BLaER1 (cell line): ENCODE measurements at regions not wholly inside any gene's neighbourhood (a gene's known extent, or its start where the extent isn't known, plus 50 kb on each side); places are given as distances from the start of the nearest gene placed in this dataset.

Experiments used
- H3K27ac ChIP-seq: shearing (Covaris generic); formaldehyde crosslinking; 2 replicates; pipeline ENCODE4 v1.8.1; 2022
- H3K27me3 ChIP-seq: shearing (Covaris generic); formaldehyde crosslinking; 2 replicates; pipeline ENCODE4 v1.8.1; 2022
- H3K36me3 ChIP-seq: shearing (Covaris generic); formaldehyde crosslinking; 2 replicates; pipeline ENCODE4 v1.8.1; 2022
- H3K4me1 ChIP-seq: shearing (Covaris generic); formaldehyde crosslinking; 2 replicates; pipeline ENCODE4 v1.8.1; 2022
- H3K4me2 ChIP-seq: shearing (Covaris generic); formaldehyde crosslinking; 2 replicates; pipeline ENCODE4 v1.8.1; 2022
- H3K4me3 ChIP-seq: shearing (Covaris generic); formaldehyde crosslinking; 2 replicates; pipeline ENCODE4 v1.8.1; 2022
- H3K9ac ChIP-seq: shearing (Covaris generic); formaldehyde crosslinking; 2 replicates; pipeline ENCODE4 v1.8.1; 2022
- H3K9me3 ChIP-seq: shearing (Covaris generic); formaldehyde crosslinking; 2 replicates; pipeline ENCODE4 v1.8.1; 2022
- H4K20me1 ChIP-seq: shearing (Covaris generic); formaldehyde crosslinking; 2 replicates; pipeline ENCODE4 v1.8.1; 2022
- Cebpa-rat ChIP-seq: shearing (Covaris generic); IDR thresholded peaks from 2 replicates; pipeline ENCODE4 v1.8.1; 2022

DNA sequence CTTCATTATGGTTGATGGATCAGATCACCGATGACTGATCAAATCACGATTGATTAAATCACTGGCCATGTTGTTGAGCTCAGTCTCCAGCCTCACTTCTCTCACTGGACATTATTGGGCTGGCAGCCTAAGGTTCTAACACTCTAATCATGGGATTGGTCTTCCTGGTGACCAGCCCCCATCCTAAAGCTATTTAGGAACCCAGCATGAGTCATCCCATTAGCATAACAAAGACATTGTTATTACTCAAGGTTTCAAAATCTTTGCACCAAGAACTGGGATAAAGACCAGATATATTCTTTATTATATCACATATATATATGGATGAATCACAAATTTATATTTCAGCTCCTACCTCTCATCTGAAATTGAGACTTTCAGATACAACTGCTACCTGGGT lies 272.1 kb upstream of the IL12B start:
- Histone ChIP-seq H3K4me1 (no peaks in the 10 kb centered on the region), H3K9ac (no peak overlapping the region), H3K36me3 (no peaks in the 10 kb centered on the region), H3K4me3 (no peak overlapping the region), H3K9me3 (peaks cover 8% of the 10 kb centered on the region), H3K27me3 (no peaks in the 10 kb centered on the region), H3K27ac (no peak overlapping the region), H3K4me2 (no peak overlapping the region), H4K20me1 (no peaks in the 10 kb centered on the region)
- TF ChIP-seq Cebpa-rat = no peak

DNA sequence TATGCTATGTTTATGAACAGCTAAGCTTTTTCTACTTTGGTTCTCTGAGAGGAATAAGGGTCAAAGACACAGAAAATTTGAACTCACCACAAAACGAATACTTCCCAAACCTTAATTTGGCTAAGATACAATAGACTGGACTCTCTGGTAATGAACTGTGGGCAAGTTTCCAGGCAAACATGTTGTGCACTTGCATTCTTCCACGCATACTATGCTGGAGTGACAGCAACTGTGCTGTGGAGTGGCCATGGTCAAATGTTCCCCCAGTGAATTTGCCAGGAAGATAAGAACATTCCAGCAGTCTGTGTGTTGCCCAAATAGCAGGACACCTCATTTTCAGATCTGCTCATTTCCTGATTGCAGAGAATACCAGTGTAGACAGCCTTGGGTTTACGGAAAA lies 275.3 kb upstream of the IL12B start:
- no peak for TF ChIP-seq Cebpa-rat
- H4K20me1 ChIP-seq = no peaks in the 10 kb centered on the region
- H3K4me2 ChIP-seq = no peak overlapping the region
- H3K27me3 ChIP-seq = no peaks in the 10 kb centered on the region
- no peaks in the 10 kb centered on the region for H3K36me3 ChIP-seq
- H3K4me3 ChIP-seq = no peak overlapping the region
- H3K4me1 ChIP-seq = no peaks in the 10 kb centered on the region
- H3K9ac ChIP-seq = no peak overlapping the region
- peaks cover 17% of the 10 kb centered on the region for H3K9me3 ChIP-seq
- no peak overlapping the region for H3K27ac ChIP-seq

DNA sequence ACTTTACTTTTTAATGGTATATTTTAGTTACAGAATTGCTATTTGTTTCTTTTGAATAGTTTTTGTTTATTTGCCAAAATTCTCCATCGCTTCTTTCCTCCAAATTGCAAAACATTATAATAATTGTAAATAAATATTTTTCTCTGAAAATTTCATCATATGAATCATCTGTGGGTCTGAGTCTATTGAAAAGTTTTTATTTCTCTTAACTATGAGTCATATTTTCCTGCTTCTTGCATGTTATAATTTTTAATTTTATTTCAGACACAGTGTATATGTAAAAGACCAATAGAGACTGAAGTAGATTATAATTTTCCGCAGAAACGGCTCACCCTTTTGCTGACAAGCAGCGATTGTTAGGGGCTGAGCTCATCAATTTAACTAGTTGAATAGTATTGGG lies 279.1 kb upstream of the IL12B start:
- no peak for TF ChIP-seq Cebpa-rat
- H4K20me1 ChIP-seq = no peaks in the 10 kb centered on the region
- no peaks in the 10 kb centered on the region for H3K36me3 ChIP-seq
- H3K27ac ChIP-seq = no peak overlapping the region
- no peak overlapping the region for H3K4me2 ChIP-seq
- H3K4me1 ChIP-seq = no peaks in the 10 kb centered on the region
- no peaks in the 10 kb centered on the region for H3K27me3 ChIP-seq
- H3K4me3 ChIP-seq = no peak overlapping the region
- H3K9me3 ChIP-seq = peaks cover 9% of the 10 kb centered on the region; the same call in 1 of the 2 replicates
- no peak overlapping the region for H3K9ac ChIP-seq

DNA sequence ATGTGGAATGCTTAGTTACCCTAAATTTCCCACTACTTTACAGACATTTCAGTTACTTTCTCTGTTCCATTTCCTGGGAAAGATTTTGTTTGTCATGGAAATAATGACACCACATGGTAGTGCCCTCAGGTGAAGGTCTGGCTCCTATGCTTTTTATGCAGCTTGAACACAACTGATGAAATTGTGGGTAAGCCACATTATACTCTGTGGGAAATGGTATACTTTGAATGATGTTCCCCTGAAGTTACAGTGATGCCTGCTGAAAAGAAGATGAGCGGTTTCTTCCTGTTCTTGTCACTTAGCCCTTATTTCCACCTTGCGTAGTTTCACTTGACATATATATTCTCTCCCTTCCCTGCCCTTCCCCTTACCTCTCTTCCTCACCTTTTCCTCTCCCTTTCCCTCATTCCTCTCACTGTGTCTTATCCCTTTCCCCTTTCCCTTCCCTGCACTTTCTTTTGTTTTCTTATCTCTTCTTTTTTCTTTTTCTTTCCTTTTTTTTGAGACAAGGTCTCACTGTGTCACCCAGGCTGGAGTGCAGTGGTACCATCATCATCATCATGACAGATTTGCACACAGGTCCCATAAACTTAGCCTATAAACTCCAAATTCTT lies 280.8 kb upstream of the IL12B start:
- H3K9ac ChIP-seq = no peak overlapping the region
- peaks cover 9% of the 10 kb centered on the region; the same call in 1 of the 2 replicates for H3K9me3 ChIP-seq
- H3K4me1 ChIP-seq = no peaks in the 10 kb centered on the region
- no peaks in the 10 kb centered on the region for H3K36me3 ChIP-seq
- no peak overlapping the region for H3K4me2 ChIP-seq
- no peaks in the 10 kb centered on the region for H3K27me3 ChIP-seq
- H3K4me3 ChIP-seq = no peak overlapping the region
- no peaks in the 10 kb centered on the region for H4K20me1 ChIP-seq
- TF ChIP-seq Cebpa-rat = no peak
- H3K27ac ChIP-seq = no peak overlapping the region

DNA sequence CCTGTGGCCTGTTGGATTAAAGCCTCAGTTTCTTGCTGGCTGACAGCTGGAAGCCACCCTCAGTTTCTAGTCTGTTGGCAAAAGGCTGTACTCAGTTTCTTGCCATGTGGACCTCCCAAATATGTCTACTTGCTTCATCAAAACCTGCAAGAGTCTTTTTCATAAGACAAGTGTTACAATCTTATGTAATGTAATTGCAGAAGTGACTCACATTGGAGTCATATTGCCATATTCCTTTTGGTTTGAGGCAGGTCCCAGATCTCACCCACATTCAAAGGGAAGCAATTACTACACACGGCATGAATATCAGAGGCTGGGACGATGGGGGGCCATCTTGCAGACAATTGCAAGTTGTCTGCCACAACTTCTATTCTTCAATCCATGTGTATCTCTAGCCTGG lies 286.7 kb upstream of the IL12B start:
- no peaks in the 10 kb centered on the region for H4K20me1 ChIP-seq
- no peak overlapping the region for H3K4me3 ChIP-seq
- H3K4me1 ChIP-seq = no peaks in the 10 kb centered on the region
- H3K9ac ChIP-seq = no peak overlapping the region
- H3K9me3 ChIP-seq = peaks cover 10% of the 10 kb centered on the region
- no peak overlapping the region for H3K4me2 ChIP-seq
- no peak for TF ChIP-seq Cebpa-rat
- no peaks in the 10 kb centered on the region for H3K36me3 ChIP-seq
- H3K27ac ChIP-seq = no peak overlapping the region
- no peaks in the 10 kb centered on the region for H3K27me3 ChIP-seq

DNA sequence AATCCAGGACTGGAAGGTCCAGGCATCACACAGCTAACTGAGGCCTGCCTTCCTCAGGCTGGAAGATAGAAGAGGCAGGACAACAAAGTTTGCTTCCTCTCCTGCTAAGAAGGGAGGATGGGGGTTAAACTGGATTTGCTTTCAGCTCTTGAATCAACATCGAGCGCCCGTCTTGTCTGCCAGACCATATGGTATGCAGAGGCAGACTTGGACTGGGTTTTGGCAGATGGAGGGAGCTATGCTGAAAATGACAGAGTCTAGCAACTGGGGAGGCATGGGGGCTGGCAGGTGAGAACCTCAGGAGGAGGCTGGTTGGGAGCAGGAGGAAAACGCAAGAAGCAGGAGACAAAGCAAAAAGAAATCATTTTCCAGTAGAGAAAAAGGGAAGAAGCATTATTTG lies 289.5 kb upstream of the IL12B start:
- no peaks in the 10 kb centered on the region for H3K4me1 ChIP-seq

DNA sequence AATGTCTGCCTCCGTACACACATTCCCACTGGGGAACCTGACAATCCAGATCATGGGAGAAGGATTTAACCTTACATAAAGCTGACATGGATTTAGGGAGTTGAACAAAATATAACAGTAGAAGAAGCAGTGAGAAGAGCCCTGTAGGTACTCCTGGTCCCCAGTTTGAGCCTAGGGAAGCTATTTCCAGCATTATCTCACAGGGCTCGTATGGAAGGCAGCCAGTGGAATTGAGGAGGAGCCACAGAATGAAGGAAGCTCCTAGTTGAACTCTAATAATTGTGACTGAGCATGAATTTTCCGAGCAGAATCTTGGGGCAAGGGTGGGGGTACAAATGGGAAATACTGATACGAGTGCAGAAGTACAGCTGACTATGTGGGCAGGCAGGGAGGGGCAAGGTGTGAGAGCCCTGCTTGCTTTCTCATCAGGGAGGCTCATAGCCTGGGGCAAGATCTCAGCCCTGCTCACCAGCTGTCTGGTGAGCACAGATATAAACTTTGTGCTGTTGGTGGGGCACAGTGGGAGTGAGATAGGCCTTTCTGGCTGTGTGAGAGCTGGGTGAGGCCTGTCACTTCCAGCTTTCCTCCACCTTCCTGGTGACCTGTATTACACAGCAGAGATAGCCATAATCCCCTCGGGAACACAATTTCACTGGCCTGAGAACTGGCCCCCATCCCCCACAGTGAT lies 290.7 kb upstream of the IL12B start:
- H3K27ac ChIP-seq = no peak overlapping the region
- no peaks in the 10 kb centered on the region for H3K27me3 ChIP-seq
- no peak overlapping the region for H3K9ac ChIP-seq
- no peak overlapping the region for H3K4me3 ChIP-seq
- H3K4me2 ChIP-seq = no peak overlapping the region
- no peaks in the 10 kb centered on the region for H3K4me1 ChIP-seq
- peaks cover 27% of the 10 kb centered on the region for H3K9me3 ChIP-seq
- no peaks in the 10 kb centered on the region for H4K20me1 ChIP-seq
- TF ChIP-seq Cebpa-rat = no peak
- no peaks in the 10 kb centered on the region for H3K36me3 ChIP-seq

More for the DNA sequence above, 289.5 kb upstream of the IL12B start:
- no peaks in the 10 kb centered on the region for H3K36me3 ChIP-seq
- H3K27ac ChIP-seq = no peak overlapping the region
- no peaks in the 10 kb centered on the region for H4K20me1 ChIP-seq
- no peak for TF ChIP-seq Cebpa-rat
- no peaks in the 10 kb centered on the region for H3K27me3 ChIP-seq
- H3K4me2 ChIP-seq = no peak overlapping the region
- H3K9ac ChIP-seq = no peak overlapping the region
- peaks cover 27% of the 10 kb centered on the region for H3K9me3 ChIP-seq
- H3K4me3 ChIP-seq = no peak overlapping the region

DNA sequence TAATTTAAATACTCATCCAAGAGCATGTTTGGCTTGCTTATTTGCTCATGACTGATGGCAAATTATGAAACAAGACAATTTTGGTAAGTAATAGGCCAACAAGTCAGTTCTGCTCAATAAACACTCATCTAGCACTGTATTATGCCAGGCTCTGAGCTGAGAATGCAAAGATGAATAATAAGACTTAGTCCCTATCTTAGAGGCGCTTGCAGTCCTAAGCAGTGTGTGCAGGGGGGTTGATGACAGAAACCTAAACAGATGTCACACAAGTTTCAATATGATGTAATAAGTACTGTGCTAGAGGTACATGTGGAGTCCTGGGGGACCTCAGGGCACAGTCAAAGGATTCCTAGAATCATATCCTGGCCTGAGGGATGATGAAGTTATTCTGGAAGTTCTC lies 287.6 kb upstream of the ADRA1B start:
- Histone ChIP-seq H3K27me3 (no peaks in the 10 kb centered on the region), H3K4me1 (no peaks in the 10 kb centered on the region), H3K27ac (no peak overlapping the region), H3K4me3 (no peak overlapping the region), H3K9ac (no peak overlapping the region), H3K4me2 (no peak overlapping the region), H3K9me3 (peaks cover 6% of the 10 kb centered on the region; the same call in 1 of the 2 replicates), H3K36me3 (no peaks in the 10 kb centered on the region), H4K20me1 (no peaks in the 10 kb centered on the region)
- TF ChIP-seq Cebpa-rat = no peak

DNA sequence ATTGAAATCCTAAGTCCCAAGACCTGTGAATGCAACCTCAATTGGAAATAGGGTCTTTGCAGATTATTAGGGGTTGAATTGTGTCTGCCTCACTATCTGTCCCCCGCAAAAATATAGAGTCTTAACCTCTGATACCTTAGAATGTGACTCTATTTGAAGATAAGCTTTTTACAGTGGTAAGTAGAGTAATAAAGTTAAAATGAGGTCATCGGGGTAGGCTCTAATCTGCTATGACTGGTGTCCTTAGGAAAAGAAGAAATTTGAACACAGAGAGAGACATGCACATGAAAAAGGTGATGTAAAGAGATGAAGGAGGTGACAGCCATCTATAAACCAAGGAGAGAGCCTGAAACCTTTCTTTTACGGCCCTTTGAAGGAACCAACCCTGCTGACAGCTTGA lies 287.1 kb upstream of the ADRA1B start:
- Histone ChIP-seq H3K4me1 (no peaks in the 10 kb centered on the region), H3K27me3 (no peaks in the 10 kb centered on the region), H3K4me3 (no peak overlapping the region), H3K36me3 (no peaks in the 10 kb centered on the region), H3K4me2 (no peak overlapping the region), H3K9ac (no peak overlapping the region), H3K9me3 (peaks cover 5% of the 10 kb centered on the region; the same call in 1 of the 2 replicates), H3K27ac (no peak overlapping the region), H4K20me1 (no peaks in the 10 kb centered on the region)
- TF ChIP-seq Cebpa-rat = no peak

DNA sequence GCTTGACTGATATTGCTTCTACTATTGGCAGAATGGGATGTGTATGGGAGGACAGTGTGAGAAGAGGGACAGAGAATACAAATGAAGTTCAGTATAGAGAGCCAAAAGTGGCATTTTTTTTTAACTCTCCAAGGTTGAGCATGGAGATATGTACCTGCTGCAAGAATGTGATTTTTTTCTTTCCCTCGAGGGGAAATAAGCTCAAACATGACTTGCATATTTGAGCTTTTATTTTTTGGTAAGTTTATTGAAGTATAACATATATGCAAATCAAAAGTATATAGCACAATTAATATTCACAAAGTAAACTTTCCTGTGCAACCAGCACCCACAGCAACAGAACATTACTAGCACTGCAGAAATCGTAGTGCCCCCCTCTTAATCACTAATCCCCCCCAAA lies 285.7 kb upstream of the ADRA1B start:
- H3K4me2 ChIP-seq = no peak overlapping the region
- H3K36me3 ChIP-seq = no peaks in the 10 kb centered on the region
- no peaks in the 10 kb centered on the region for H3K4me1 ChIP-seq
- no peaks in the 10 kb centered on the region for H3K9me3 ChIP-seq
- H3K27ac ChIP-seq = no peak overlapping the region
- H3K4me3 ChIP-seq = no peak overlapping the region
- no peaks in the 10 kb centered on the region for H4K20me1 ChIP-seq
- H3K9ac ChIP-seq = no peak overlapping the region
- TF ChIP-seq Cebpa-rat = no peak
- H3K27me3 ChIP-seq = no peaks in the 10 kb centered on the region
